ENCODE measurements at regions not wholly inside any gene's neighbourhood (a gene's known extent, or its start where the extent isn't known, plus 50 kb on each side); places are given as distances from the start of the nearest gene placed in this dataset.

DNA sequence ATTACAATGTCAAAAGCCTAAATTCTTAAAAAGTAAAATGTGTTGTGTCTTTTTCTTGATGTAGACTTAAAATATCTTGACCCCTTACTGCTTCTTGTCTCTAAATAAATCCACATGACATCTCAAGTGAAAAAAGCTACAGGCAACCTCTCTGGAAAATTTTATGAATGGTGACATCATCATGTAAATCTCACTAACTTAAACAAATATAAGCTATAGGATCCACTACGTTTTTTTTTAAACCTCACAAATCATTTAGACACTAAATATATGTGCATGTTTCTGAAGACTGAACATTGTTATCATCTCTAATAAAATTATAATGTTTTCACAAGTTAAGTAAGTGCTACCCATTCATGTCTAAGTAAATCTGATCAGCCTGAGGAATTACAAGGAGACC lies 793.7 kb upstream of the PRR20A start:
- TF ChIP-seq, protein P1, sequence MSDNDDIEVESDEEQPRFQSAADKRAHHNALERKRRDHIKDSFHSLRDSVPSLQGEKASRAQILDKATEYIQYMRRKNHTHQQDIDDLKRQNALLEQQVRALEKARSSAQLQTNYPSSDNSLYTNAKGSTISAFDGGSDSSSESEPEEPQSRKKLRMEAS (IDR thresholded peaks at IDR 0.05): no peak
- TF ChIP-seq, protein P2, sequence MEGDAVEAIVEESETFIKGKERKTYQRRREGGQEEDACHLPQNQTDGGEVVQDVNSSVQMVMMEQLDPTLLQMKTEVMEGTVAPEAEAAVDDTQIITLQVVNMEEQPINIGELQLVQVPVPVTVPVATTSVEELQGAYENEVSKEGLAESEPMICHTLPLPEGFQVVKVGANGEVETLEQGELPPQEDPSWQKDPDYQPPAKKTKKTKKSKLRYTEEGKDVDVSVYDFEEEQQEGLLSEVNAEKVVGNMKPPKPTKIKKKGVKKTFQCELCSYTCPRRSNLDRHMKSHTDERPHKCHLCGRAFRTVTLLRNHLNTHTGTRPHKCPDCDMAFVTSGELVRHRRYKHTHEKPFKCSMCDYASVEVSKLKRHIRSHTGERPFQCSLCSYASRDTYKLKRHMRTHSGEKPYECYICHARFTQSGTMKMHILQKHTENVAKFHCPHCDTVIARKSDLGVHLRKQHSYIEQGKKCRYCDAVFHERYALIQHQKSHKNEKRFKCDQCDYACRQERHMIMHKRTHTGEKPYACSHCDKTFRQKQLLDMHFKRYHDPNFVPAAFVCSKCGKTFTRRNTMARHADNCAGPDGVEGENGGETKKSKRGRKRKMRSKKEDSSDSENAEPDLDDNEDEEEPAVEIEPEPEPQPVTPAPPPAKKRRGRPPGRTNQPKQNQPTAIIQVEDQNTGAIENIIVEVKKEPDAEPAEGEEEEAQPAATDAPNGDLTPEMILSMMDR (IDR thresholded peaks at IDR 0.05; ENCODE audit: control extremely low read depth in 1 of 3, insufficient read depth in 1 of 3, low read depth in 1 of 3, low read length in 3 of 3): no peak
- TF ChIP-seq SUZ12 (IDR thresholded peaks at IDR 0.05; ENCODE audit: low read length): no peak
- no peak for TF ChIP-seq SAP30 (IDR thresholded peaks at IDR 0.05; ENCODE audit: insufficient read depth, insufficient replicate concordance, low read length)
- no peak for TF ChIP-seq HDAC6 (IDR thresholded peaks at IDR 0.05; ENCODE audit: low read depth, low read length)
- TF ChIP-seq NANOG (IDR thresholded peaks at IDR 0.05; ENCODE audit: insufficient read depth, low read depth, low read length, poor library complexity, severe bottlenecking): no peak
- no peak for TF ChIP-seq NRF1 (IDR thresholded peaks at IDR 0.05; ENCODE audit: low read depth, low read length)
- TF ChIP-seq, protein P3, sequence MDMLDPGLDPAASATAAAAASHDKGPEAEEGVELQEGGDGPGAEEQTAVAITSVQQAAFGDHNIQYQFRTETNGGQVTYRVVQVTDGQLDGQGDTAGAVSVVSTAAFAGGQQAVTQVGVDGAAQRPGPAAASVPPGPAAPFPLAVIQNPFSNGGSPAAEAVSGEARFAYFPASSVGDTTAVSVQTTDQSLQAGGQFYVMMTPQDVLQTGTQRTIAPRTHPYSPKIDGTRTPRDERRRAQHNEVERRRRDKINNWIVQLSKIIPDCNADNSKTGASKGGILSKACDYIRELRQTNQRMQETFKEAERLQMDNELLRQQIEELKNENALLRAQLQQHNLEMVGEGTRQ (IDR thresholded peaks at IDR 0.05; ENCODE audit: low read length): no peak
- Histone ChIP-seq H2AFZ (ENCODE audit: low read length) (no peak overlapping the region), H3K23me2 (ENCODE audit: low read depth, low read length) (no peaks in the 10 kb centered on the region), H3K9ac (replicated peaks in 1 of 4; ENCODE audit: extremely low read depth in 1 of 4, low read depth in 3 of 4, low read length in 3 of 4) (no peak overlapping the region), H3K27ac (ENCODE audit: low read depth, low read length) (no peak overlapping the region), H3K79me1 (ENCODE audit: low read depth, low read length) (no peaks in the 10 kb centered on the region), H3K27me3 (replicated peaks in 1 of 4; ENCODE audit: control insufficient read depth in 3 of 4, extremely low read depth in 1 of 4, insufficient read depth in 3 of 4, low read length in 3 of 4) (no peaks in the 10 kb centered on the region), H3K4me1 (replicated peaks in 1 of 4; ENCODE audit: control insufficient read depth in 3 of 4, insufficient read depth in 4 of 4, low read length in 3 of 4) (peaks cover 0 to 4% (median 0%) of the 10 kb centered on the region in 4 experiments; a peak in 1 of 7 replicates), H4K20me1 (replicated peaks in 1 of 2; ENCODE audit: control insufficient read depth in 1 of 2, insufficient read depth in 2 of 2, low read length in 2 of 2) (no peaks in the 10 kb centered on the region), H2BK20ac (ENCODE audit: low read length) (no peak overlapping the region), H3K18ac (ENCODE audit: extremely low read depth, low read length) (no peak overlapping the region), H3K9me3 (ENCODE audit: insufficient read depth in 2 of 2, low read depth in 1 of 2, low read length in 1 of 2) (no peaks in the 10 kb centered on the region), H3K23ac (ENCODE audit: insufficient read length) (no peak overlapping the region), H4K5ac (ENCODE audit: insufficient read length, low read depth, low read length) (no peak overlapping the region), H2BK12ac (ENCODE audit: low read depth, low read length) (no peak overlapping the region), H4K91ac (replicated peaks; ENCODE audit: insufficient read length, low read length) (no peak overlapping the region), H3K79me2 (ENCODE audit: control insufficient read depth in 1 of 2, insufficient read depth in 2 of 2, low read length in 2 of 2) (no peaks in the 10 kb centered on the region), H3K4me3 (ENCODE audit: extremely low read depth in 1 of 4, insufficient read depth in 2 of 4, low read depth in 3 of 4, low read length in 4 of 4) (no peak overlapping the region), H2BK120ac (replicated peaks; ENCODE audit: low read depth, low read length) (no peak overlapping the region), H3K4ac (replicated peaks; ENCODE audit: insufficient read length, low read depth, low read length) (no peak overlapping the region), H3K4me2 (ENCODE audit: insufficient read depth in 1 of 2, low read depth in 2 of 2, low read length in 2 of 2) (no peak overlapping the region), H3K56ac (replicated peaks; ENCODE audit: insufficient read length, low read depth, low read length) (no peak overlapping the region), H3K14ac (ENCODE audit: insufficient read length) (no peak overlapping the region), H2AK5ac (ENCODE audit: low read depth, low read length) (no peak overlapping the region), H2BK5ac (ENCODE audit: low read depth, low read length) (no peak overlapping the region), H3K36me3 (ENCODE audit: control insufficient read depth in 2 of 4, insufficient read depth in 4 of 4, low read length in 3 of 4) (no peaks in the 10 kb centered on the region), H2BK15ac (ENCODE audit: low read length) (no peak overlapping the region), H4K8ac (ENCODE audit: extremely low read depth, insufficient read depth, low read length) (no peak overlapping the region)
- POLR2A ChIA-PET (ENCODE audit: partially characterized antibody): no interaction called here
- CTCF ChIA-PET (ENCODE audit: partially characterized antibody): no interaction called here
- WGBS, 2 experiments (ENCODE audit: extremely low coverage in 1 of 2, insufficient coverage in 1 of 2, insufficient read length in 1 of 2, insufficient replicate concordance in 2 of 2, low coverage in 1 of 2, low lambda C conversion rate in 2 of 2, missing lambda C conversion rate in 1 of 2): 75% methylated on average over 1 of the region's 1 CpG; no CpG with 5 or more reads in 1 of the 2 experiments
- DNase-seq (ENCODE audit: low read depth in 1 of 2, low spot score in 2 of 2): no peak
- FAIRE-seq: no peak

Data from H1 (cell line).